OCI-LY1 (cell line): ENCODE measurements at regions not wholly inside any gene's neighbourhood (a gene's known extent, or its start where the extent isn't known, plus 50 kb on each side); places are given as distances from the start of the nearest gene placed in this dataset.

Source experiments
- CTCF ChIP-seq: fragments of 200-600 bp; sonication (generic), shearing (Covaris generic); IDR thresholded peaks from 2 replicates; pipeline ENCODE4 v1.5.1; 2017; ENCODE audit warnings: mild to moderate bottlenecking, antibody characterized with exemption, low read length, moderate library complexity, mixed read lengths
- EZH2 ChIP-seq: fragments of 200-600 bp; sonication (generic), shearing (Covaris generic); IDR thresholded peaks from 2 replicates; pipeline ENCODE4 v1.8.0; 2017; ENCODE audit warnings: borderline replicate concordance, mixed run types, mild to moderate bottlenecking, antibody characterized with exemption, low read length, moderate library complexity, mixed read lengths

- no peak for TF ChIP-seq CTCF
- TF ChIP-seq EZH2, result no peak
Observed at GRCh38 chr7:118022546-118022945, 149.3 kb upstream of the CTTNBP2 start.
